Thyroid gland (tissue), 4 donors: ENCODE measurements at regions not wholly inside any gene's neighbourhood (a gene's known extent, or its start where the extent isn't known, plus 50 kb on each side); places are given as distances from the start of the nearest gene placed in this dataset.

Experiments used
- DNase-seq, 2 donors: peaks; one replicate each; pipeline ENCODE4 v3.0.0-alpha.2; 2019
- H3K27ac ChIP-seq, 3 donors: fragments of 200-600 bp; sonication (generic); 1 replicate in 2 of 3; 2 replicates in 1 of 3; pipeline ENCODE4 v1.5.1; 2016 to 2019; ENCODE audit warnings: mild to moderate bottlenecking in 1 of 3, moderate library complexity in 1 of 3
- H3K27me3 ChIP-seq: fragments of 200-600 bp; sonication (generic); one replicate; pipeline ENCODE4 v1.5.1; 2019
- H3K36me3 ChIP-seq, 2 donors: fragments of 200-600 bp; sonication (generic); one replicate each; pipeline ENCODE4 v1.5.1; 2016 to 2019
- H3K4me1 ChIP-seq, 2 donors: fragments of 200-600 bp; sonication (generic); one replicate each; pipeline ENCODE4 v1.5.1; 2017 to 2019
- H3K4me3 ChIP-seq, 3 donors: fragments of 200-600 bp; sonication (generic); replicated peaks in 1 of 3; 1 replicate in 2 of 3; 2 replicates in 1 of 3; pipeline ENCODE4 v1.5.1; 2016; ENCODE audit warnings: mild to moderate bottlenecking in 1 of 3
- H3K9me3 ChIP-seq: fragments of 200-600 bp; sonication (generic); one replicate; pipeline ENCODE4 v1.5.1; 2017
- POLR2A ChIP-seq, 2 donors: fragments of 450-650 bp; IDR thresholded peaks; one replicate each; pipeline ENCODE4 v1.6.1; 2017; ENCODE audit warnings: antibody characterized with exemption in 2 of 2, mild to moderate bottlenecking in 2 of 2, moderate library complexity in 1 of 2
- WGBS, 2 donors: methylation state at CpG; one replicate each; pipeline ENCODE4 v1.1.5; 2017; 5-methylcytosine and 5-hydroxymethylcytosine counted together
- intact Hi-C: fragments of 100-400 bp; cut with DNase I; formaldehyde crosslinking; loops from one replicate; pipeline ENCODE4 v1.15.1; 2023
- TF ChIP-seq, protein P1 (sequence below), 6 experiments: fragments of 200-600 bp in 3 of 6; fragments of 450-650 bp in 3 of 6; sonication (generic) in 3 of 6; IDR thresholded peaks; one replicate each; pipeline ENCODE4 v1.5.1; 2016 to 2019; ENCODE audit warnings: antibody characterized with exemption in 6 of 6, mild to moderate bottlenecking in 2 of 6, inconsistent platforms in 1 of 6, moderate library complexity in 1 of 6

DNA sequence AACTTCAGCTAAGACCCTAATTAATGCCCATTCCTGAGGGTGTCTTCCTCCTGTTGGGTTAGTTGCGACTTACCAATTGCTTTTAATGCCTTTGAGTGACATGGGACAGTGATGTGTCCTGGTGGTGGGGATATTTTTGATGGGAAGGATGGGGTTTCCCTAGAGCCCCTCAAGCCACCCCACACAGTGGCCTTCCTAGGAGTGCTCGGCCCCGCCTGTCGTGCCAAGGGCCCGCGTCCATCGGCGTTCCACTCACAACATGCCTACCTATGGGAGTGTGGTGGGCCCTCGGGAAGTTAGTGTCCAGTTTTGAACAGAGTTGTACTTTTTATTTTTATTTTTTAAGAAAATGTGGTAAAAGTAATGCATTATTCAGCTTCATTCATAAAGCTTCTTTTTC lies 50.1 kb upstream of the TSPAN2 start:
- no peaks in the 10 kb centered on the region for H3K9me3 ChIP-seq
- peaks cover 0 to 4% of the 10 kb centered on the region in 2 donors for H3K4me1 ChIP-seq
- H3K4me3 ChIP-seq, result no peak overlapping the region
- WGBS, 2 donors, result 92 to 94% methylated on average over 9 of the region's 9 CpGs
- TF ChIP-seq POLR2A (IDR thresholded peaks at IDR 0.05), result no peak
- TF ChIP-seq, protein P1, sequence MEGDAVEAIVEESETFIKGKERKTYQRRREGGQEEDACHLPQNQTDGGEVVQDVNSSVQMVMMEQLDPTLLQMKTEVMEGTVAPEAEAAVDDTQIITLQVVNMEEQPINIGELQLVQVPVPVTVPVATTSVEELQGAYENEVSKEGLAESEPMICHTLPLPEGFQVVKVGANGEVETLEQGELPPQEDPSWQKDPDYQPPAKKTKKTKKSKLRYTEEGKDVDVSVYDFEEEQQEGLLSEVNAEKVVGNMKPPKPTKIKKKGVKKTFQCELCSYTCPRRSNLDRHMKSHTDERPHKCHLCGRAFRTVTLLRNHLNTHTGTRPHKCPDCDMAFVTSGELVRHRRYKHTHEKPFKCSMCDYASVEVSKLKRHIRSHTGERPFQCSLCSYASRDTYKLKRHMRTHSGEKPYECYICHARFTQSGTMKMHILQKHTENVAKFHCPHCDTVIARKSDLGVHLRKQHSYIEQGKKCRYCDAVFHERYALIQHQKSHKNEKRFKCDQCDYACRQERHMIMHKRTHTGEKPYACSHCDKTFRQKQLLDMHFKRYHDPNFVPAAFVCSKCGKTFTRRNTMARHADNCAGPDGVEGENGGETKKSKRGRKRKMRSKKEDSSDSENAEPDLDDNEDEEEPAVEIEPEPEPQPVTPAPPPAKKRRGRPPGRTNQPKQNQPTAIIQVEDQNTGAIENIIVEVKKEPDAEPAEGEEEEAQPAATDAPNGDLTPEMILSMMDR (IDR thresholded peaks at IDR 0.05), result no peak
- no peak overlapping the region for H3K27ac ChIP-seq
- no peak for DNase-seq
- no peaks in the 10 kb centered on the region for H3K36me3 ChIP-seq
- H3K27me3 ChIP-seq, result no peaks in the 10 kb centered on the region
- intact Hi-C loops, result loop anchor here (2.0 to 10.0 kb wide), 3 partner anchors 325 to 625 kb away; partner anchors contain the start of gene CASQ2
